OCI-LY7 (cell line): ENCODE measurements at regions not wholly inside any gene's neighbourhood (a gene's known extent, or its start where the extent isn't known, plus 50 kb on each side); places are given as distances from the start of the nearest gene placed in this dataset.

Experiments
- CTCF ChIP-seq: fragments of 200-600 bp; sonication (generic); conservative IDR thresholded peaks from 2 replicates; pipeline ENCODE4 v1.5.1; 2014; ENCODE audit warnings: mild to moderate bottlenecking, antibody characterized with exemption, low read length, moderate library complexity, mixed read lengths
- EZH2phosphoT487 ChIP-seq: fragments of 200-600 bp; sonication (generic); IDR thresholded peaks from 2 replicates; pipeline ENCODE4 v1.6.1; 2018; ENCODE audit warnings: low read depth, borderline replicate concordance, mild to moderate bottlenecking, mixed run types, antibody characterized with exemption, low read length, moderate library complexity, mixed read lengths

GRCh38 chrY:7468951-7469745 lies 557.6 kb upstream of the AMELY start:
- no peak for TF ChIP-seq EZH2phosphoT487
- TF ChIP-seq CTCF, result no peak
